ENCODE measurements at regions not wholly inside any gene's neighbourhood (a gene's known extent, or its start where the extent isn't known, plus 50 kb on each side); places are given as distances from the start of the nearest gene placed in this dataset.

- TF ChIP-seq CTCF (IDR thresholded peaks at IDR 0.05) = no peak
- no peak for TF ChIP-seq POLR2A (IDR thresholded peaks at IDR 0.05)
- no peak for TF ChIP-seq POLR2AphosphoS5 (IDR thresholded peaks at IDR 0.05)
- TF ChIP-seq EP300 (IDR thresholded peaks at IDR 0.05) = no peak
Measured at GRCh38 chr4:85376285-85376684, 98.7 kb upstream of the ARHGAP24 start.
